Ascending aorta (tissue), 2 donors: ENCODE measurements at regions not wholly inside any gene's neighbourhood (a gene's known extent, or its start where the extent isn't known, plus 50 kb on each side); places are given as distances from the start of the nearest gene placed in this dataset.

Experiments used
- DNase-seq, 2 donors: peaks; one replicate each; pipeline ENCODE4 v3.0.0-alpha.2; 2019; ENCODE audit warnings: low spot score in 2 of 2
- H3K27ac ChIP-seq, 2 donors: fragments of 200-600 bp; sonication (generic); one replicate each; pipeline ENCODE4 v1.5.1; 2016 to 2017; ENCODE audit warnings: mild to moderate bottlenecking in 1 of 2
- H3K27me3 ChIP-seq: fragments of 200-600 bp; sonication (generic); one replicate; pipeline ENCODE4 v1.5.1; 2017
- H3K36me3 ChIP-seq, 2 donors: fragments of 200-600 bp; sonication (generic); one replicate each; pipeline ENCODE4 v1.5.1; 2016
- H3K4me1 ChIP-seq, 2 donors: fragments of 200-600 bp; sonication (generic); one replicate each; pipeline ENCODE4 v1.5.1; 2016 to 2017; ENCODE audit warnings: mild to moderate bottlenecking in 1 of 2
- H3K4me3 ChIP-seq, 2 donors: fragments of 200-600 bp; sonication (generic); one replicate each; pipeline ENCODE4 v1.5.1; 2016 to 2017; ENCODE audit warnings: mild to moderate bottlenecking in 1 of 2
- H3K9me3 ChIP-seq, 2 donors: fragments of 200-600 bp; sonication (generic); one replicate each; pipeline ENCODE4 v1.5.1; 2016
- CTCF ChIP-seq, 3 experiments: fragments of 200-600 bp in 2 of 3; fragments of 450-650 bp in 1 of 3; sonication (generic) in 2 of 3; IDR thresholded peaks; one replicate each; pipeline ENCODE4 v1.5.1; 2016 to 2019; ENCODE audit warnings: antibody characterized with exemption in 3 of 3, mild to moderate bottlenecking in 1 of 3, moderate library complexity in 1 of 3
- intact Hi-C: fragments of 100-400 bp; cut with DNase I; formaldehyde crosslinking; loops from one replicate; pipeline ENCODE4 v1.15.1; 2023

- Histone ChIP-seq H3K27me3 (no peaks in the 10 kb centered on the region), H3K27ac (no peak overlapping the region), H3K36me3 (no peaks in the 10 kb centered on the region), H3K4me3 (no peak overlapping the region), H3K4me1 (no peaks in the 10 kb centered on the region), H3K9me3 (no peaks in the 10 kb centered on the region)
- no peak for TF ChIP-seq CTCF (IDR thresholded peaks at IDR 0.05)
- no peak for DNase-seq
- intact Hi-C loops, result no loop called here
Observed at GRCh38 chr2:20549691-20550348, 101.1 kb downstream of the HS1BP3 start.

- Histone ChIP-seq H3K4me1 (no peaks in the 10 kb centered on the region), H3K36me3 (no peaks in the 10 kb centered on the region), H3K27me3 (no peaks in the 10 kb centered on the region), H3K9me3 (no peaks in the 10 kb centered on the region), H3K27ac (no peak overlapping the region), H3K4me3 (no peak overlapping the region)
- intact Hi-C loops, result no loop called here
- TF ChIP-seq CTCF (IDR thresholded peaks at IDR 0.05), result no peak
- DNase-seq, result no peak
Observed at GRCh38 chr2:20551260-20551944, 99.5 kb downstream of the HS1BP3 start.

DNA sequence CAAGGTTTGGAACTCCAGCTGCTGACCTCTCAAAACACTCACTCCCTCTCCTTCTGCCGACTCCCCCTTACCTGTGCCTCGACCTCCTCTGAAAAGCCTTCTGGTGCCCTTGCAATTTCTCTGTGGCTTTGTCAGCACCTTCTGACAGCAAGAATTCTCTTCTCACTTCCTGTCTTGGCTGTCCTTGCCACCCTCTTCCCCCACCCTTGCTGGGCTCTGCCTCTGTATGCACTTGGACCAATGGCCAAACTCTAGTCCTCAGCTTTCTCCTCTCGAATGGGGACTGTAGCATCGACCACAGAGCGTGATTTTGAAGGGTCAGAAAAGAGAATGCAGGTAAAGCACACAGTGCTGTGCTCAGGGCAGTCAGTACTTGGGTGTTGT, 99.0 kb downstream of the HS1BP3 start:
- Histone ChIP-seq H3K27ac (no peak overlapping the region), H3K4me1 (no peaks in the 10 kb centered on the region), H3K27me3 (no peaks in the 10 kb centered on the region), H3K36me3 (no peaks in the 10 kb centered on the region), H3K4me3 (no peak overlapping the region), H3K9me3 (no peaks in the 10 kb centered on the region)
- DNase-seq, result no peak
- TF ChIP-seq CTCF (IDR thresholded peaks at IDR 0.05), result no peak
- intact Hi-C loops, result no loop called here

DNA sequence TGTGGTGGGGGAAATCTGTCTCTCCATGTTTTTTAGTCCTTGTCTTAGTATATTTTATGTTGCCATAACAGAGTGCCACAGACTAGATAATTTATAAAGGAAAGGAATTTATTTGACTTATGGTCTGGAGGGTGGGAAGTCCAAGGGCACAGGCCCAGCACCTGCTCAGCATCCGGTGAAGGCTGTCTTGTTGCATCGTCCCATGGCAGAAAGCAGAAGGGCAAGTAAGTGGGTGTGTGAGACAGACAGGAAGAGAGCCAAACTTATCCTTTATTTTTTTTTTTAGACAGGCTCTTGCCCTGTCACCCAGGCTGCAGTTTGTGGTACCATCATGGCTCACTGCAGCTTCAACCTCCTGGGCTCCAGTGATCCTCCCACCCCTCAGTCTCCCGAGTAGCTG, 98.1 kb downstream of the HS1BP3 start:
- no peak for DNase-seq
- Histone ChIP-seq H3K9me3 (no peaks in the 10 kb centered on the region), H3K27ac (no peak overlapping the region), H3K36me3 (no peaks in the 10 kb centered on the region), H3K4me3 (no peak overlapping the region), H3K27me3 (no peaks in the 10 kb centered on the region), H3K4me1 (no peaks in the 10 kb centered on the region)
- TF ChIP-seq CTCF (IDR thresholded peaks at IDR 0.05), result no peak
- intact Hi-C loops, result no loop called here

GRCh38 chr2:20553580-20553979, 97.3 kb downstream of the HS1BP3 start:
- Histone ChIP-seq H3K4me3 (no peak overlapping the region), H3K27me3 (no peaks in the 10 kb centered on the region), H3K36me3 (no peaks in the 10 kb centered on the region), H3K9me3 (no peaks in the 10 kb centered on the region), H3K4me1 (no peaks in the 10 kb centered on the region), H3K27ac (no peak overlapping the region)
- intact Hi-C loops, result no loop called here
- TF ChIP-seq CTCF (IDR thresholded peaks at IDR 0.05), result no peak
- no peak for DNase-seq
